RWPE2 (cell line): ENCODE measurements at regions not wholly inside any gene's neighbourhood (a gene's known extent, or its start where the extent isn't known, plus 50 kb on each side); places are given as distances from the start of the nearest gene placed in this dataset.

Experiments
- ATAC-seq: fragments of 200-7000 bp; cut with Tn5 transposase; 3 replicates; pipeline ENCODE4 v1.9.1; 2021; ENCODE audit warnings: low read depth
- DNase-seq: peaks from one replicate; pipeline ENCODE4 v3.0.0-alpha.2; 2020; ENCODE audit warnings: low spot score
- H3K27ac ChIP-seq: fragments of 450-650 bp; 2 replicates; pipeline ENCODE4 v1.5.1; 2017; ENCODE audit warnings: mild to moderate bottlenecking; ENCODE audit not compliant: poor library complexity, severe bottlenecking
- H3K27me3 ChIP-seq: fragments of 250-450 bp; sonication (Bioruptor Pico); 2 replicates; pipeline ENCODE4 v1.5.1; 2021; ENCODE audit warnings: mild to moderate bottlenecking, moderate library complexity; ENCODE audit not compliant: insufficient read depth, poor library complexity, severe bottlenecking
- H3K36me3 ChIP-seq: fragments of 250-450 bp; sonication (Bioruptor Pico); 2 replicates; pipeline ENCODE4 v1.5.1; 2020; ENCODE audit warnings: low read depth, mild to moderate bottlenecking, moderate library complexity
- H3K4me1 ChIP-seq: fragments of 250-450 bp; sonication (Bioruptor Pico); 2 replicates; pipeline ENCODE4 v1.5.1; 2021; ENCODE audit warnings: mild to moderate bottlenecking, moderate library complexity; ENCODE audit not compliant: insufficient read depth, poor library complexity, severe bottlenecking
- H3K4me3 ChIP-seq: fragments of 250-450 bp; sonication (Bioruptor Pico); 2 replicates; pipeline ENCODE4 v1.5.1; 2021; ENCODE audit warnings: mild to moderate bottlenecking, moderate library complexity; ENCODE audit not compliant: severe bottlenecking
- H3K9me3 ChIP-seq: fragments of 250-450 bp; sonication (Bioruptor Pico); 2 replicates; pipeline ENCODE4 v1.5.1; 2021; ENCODE audit warnings: mild to moderate bottlenecking, moderate library complexity; ENCODE audit not compliant: severe bottlenecking
- TF ChIP-seq, protein P1 (sequence below): fragments of 450-650 bp; IDR thresholded peaks from one replicate; pipeline ENCODE4 v1.5.1; 2017; ENCODE audit warnings: mild to moderate bottlenecking, moderate library complexity; ENCODE audit not compliant: poor library complexity, severe bottlenecking

- Histone ChIP-seq H3K9me3 (no peaks in the 10 kb centered on the region), H3K4me3 (no peak overlapping the region), H3K27ac (no peak overlapping the region), H3K27me3 (peaks cover 9% of the 10 kb centered on the region), H3K4me1 (peaks cover 13% of the 10 kb centered on the region), H3K36me3 (no peaks in the 10 kb centered on the region)
- DNase-seq (no peak), ATAC-seq (no peak)
- TF ChIP-seq, protein P1, sequence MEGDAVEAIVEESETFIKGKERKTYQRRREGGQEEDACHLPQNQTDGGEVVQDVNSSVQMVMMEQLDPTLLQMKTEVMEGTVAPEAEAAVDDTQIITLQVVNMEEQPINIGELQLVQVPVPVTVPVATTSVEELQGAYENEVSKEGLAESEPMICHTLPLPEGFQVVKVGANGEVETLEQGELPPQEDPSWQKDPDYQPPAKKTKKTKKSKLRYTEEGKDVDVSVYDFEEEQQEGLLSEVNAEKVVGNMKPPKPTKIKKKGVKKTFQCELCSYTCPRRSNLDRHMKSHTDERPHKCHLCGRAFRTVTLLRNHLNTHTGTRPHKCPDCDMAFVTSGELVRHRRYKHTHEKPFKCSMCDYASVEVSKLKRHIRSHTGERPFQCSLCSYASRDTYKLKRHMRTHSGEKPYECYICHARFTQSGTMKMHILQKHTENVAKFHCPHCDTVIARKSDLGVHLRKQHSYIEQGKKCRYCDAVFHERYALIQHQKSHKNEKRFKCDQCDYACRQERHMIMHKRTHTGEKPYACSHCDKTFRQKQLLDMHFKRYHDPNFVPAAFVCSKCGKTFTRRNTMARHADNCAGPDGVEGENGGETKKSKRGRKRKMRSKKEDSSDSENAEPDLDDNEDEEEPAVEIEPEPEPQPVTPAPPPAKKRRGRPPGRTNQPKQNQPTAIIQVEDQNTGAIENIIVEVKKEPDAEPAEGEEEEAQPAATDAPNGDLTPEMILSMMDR: no peak
These were observed 61.5 kb upstream of the CORO2B start for GRCh38 chr15:68517285-68517761.

- no peaks in the 10 kb centered on the region for H3K36me3 ChIP-seq
- no peak overlapping the region for H3K4me3 ChIP-seq
- no peak overlapping the region for H3K27ac ChIP-seq
- TF ChIP-seq, protein P1: no peak
- H3K27me3 ChIP-seq: peaks cover 11% of the 10 kb centered on the region
- no peaks in the 10 kb centered on the region for H3K9me3 ChIP-seq
- DNase-seq: no peak
- peaks cover 13% of the 10 kb centered on the region for H3K4me1 ChIP-seq
- no peak for ATAC-seq
These were observed 60.7 kb upstream of the CORO2B start for GRCh38 chr15:68518046-68518445.

DNA sequence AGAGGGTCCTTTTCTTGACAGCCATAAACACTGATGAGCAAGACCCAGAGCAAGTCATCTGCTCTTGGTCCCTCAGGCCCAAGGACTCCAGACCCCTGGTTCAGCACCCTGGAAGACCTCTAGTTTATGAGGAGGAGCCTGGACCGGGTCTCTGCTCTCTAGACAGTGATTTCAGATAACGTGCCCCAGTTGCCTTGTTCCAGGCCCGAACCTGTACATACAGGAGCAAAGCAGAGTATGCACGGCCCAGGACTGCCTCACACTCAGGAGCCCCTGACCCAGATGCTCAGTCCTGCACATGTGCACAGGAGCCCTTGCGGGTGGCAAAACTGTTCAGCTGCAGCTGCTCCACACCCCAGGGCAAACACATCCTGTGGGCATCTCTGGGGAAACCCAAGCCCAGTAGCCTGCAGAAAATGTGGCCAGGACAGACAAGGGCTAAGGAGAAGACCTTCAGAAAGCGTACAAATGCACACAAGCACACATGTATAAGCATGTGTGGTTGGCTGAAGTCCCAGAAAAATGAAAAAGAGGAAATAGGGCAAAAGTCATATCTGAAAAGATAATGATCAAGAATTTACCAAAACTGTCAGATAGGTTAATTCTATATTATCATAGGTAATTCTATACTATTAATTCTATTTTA, 59.9 kb upstream of the CORO2B start:
- H3K4me3 ChIP-seq: no peak overlapping the region
- peaks cover 11% of the 10 kb centered on the region for H3K27me3 ChIP-seq
- DNase-seq (no peak), ATAC-seq (peak; percentile 83)
- H3K4me1 ChIP-seq: peaks cover 13% of the 10 kb centered on the region
- no peak overlapping the region for H3K27ac ChIP-seq
- TF ChIP-seq, protein P1: no peak
- no peaks in the 10 kb centered on the region for H3K9me3 ChIP-seq
- H3K36me3 ChIP-seq: no peaks in the 10 kb centered on the region

GRCh38 chr15:68524753-68525584, 53.8 kb upstream of the CORO2B start:
- TF ChIP-seq, protein P1: no peak
- peaks cover 7% of the 10 kb centered on the region for H3K27me3 ChIP-seq
- H3K36me3 ChIP-seq: no peaks in the 10 kb centered on the region
- peaks cover 8% of the 10 kb centered on the region for H3K4me1 ChIP-seq
- DNase-seq (no peak), ATAC-seq (peak; percentile 23; the same call in 1 of the 3 replicates)
- H3K27ac ChIP-seq: no peak overlapping the region
- no peaks in the 10 kb centered on the region for H3K9me3 ChIP-seq
- H3K4me3 ChIP-seq: no peak overlapping the region
